ENCODE measurements at regions not wholly inside any gene's neighbourhood (a gene's known extent, or its start where the extent isn't known, plus 50 kb on each side); places are given as distances from the start of the nearest gene placed in this dataset.

DNA sequence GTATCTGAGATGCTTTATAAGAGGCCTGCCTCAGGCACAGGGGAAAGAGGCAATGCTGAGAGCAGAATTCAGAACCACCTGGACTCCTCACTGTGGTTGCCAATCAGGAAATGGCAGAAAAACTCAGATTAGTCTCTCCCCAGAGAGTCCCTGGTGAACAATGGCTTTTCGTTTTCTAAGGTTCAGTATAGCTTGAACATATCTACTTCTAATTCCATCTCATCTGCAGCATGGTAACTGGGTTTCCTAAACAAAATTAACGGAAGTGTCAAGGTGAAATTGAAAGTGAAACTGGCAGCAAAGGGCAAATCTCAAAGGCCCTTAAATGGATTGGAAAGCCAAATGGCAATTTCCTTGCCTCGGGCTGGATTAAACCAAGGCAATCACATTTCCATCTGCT, 480.2 kb upstream of the ACVR2A start:
- no peak for TF ChIP-seq CTCF (IDR thresholded peaks at IDR 0.05)
- no peak for TF ChIP-seq EP300 (IDR thresholded peaks at IDR 0.05)
- TF ChIP-seq POLR2A (IDR thresholded peaks at IDR 0.05): no peak
- Histone ChIP-seq H3K4me3 (no peak overlapping the region), H3K4me1 (ENCODE audit: insufficient read depth) (peaks cover 2% of the 10 kb centered on the region), H3K27ac (no peak overlapping the region), H3K36me3 (no peaks in the 10 kb centered on the region), H3K27me3 (no peaks in the 10 kb centered on the region), H3K9me3 (no peaks in the 10 kb centered on the region)
- DNase-seq: no peak
- 68 to 79% (median 76%) methylated on average over 3 of the region's 3 CpGs for WGBS, 3 donors
- intact Hi-C loops (cut with DNase I): no loop called here

DNA sequence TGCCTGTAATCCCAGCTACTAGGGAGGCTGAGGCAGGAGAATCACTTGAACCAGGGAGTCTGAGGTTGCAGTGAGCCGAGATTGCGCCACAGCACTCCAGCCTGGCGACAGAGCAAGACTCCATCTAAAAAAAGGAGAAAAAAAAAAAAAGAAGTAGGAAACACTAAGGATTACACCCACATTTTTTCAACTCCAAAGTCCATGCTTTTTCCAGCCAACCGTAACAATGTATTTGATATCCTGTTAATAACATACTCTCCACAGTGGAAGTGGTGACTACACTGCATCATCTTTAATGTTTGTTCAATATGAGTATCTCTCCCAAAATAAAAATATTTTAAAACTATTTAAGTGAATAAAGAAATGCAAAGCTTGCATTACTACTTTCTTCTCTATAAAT, 481.6 kb upstream of the ACVR2A start:
- Histone ChIP-seq H3K36me3 (no peaks in the 10 kb centered on the region), H3K27me3 (no peaks in the 10 kb centered on the region), H3K4me3 (no peak overlapping the region), H3K27ac (no peak overlapping the region), H3K4me1 (ENCODE audit: insufficient read depth) (peaks cover 2% of the 10 kb centered on the region), H3K9me3 (no peaks in the 10 kb centered on the region)
- TF ChIP-seq EP300 (IDR thresholded peaks at IDR 0.05) (no peak), POLR2A (IDR thresholded peaks at IDR 0.05) (no peak), CTCF (IDR thresholded peaks at IDR 0.05) (no peak)
- 94 to 98% (median 96%) methylated on average over 4 of the region's 4 CpGs for WGBS, 3 donors
- no peak for DNase-seq
- intact Hi-C loops (cut with DNase I): no loop called here

DNA sequence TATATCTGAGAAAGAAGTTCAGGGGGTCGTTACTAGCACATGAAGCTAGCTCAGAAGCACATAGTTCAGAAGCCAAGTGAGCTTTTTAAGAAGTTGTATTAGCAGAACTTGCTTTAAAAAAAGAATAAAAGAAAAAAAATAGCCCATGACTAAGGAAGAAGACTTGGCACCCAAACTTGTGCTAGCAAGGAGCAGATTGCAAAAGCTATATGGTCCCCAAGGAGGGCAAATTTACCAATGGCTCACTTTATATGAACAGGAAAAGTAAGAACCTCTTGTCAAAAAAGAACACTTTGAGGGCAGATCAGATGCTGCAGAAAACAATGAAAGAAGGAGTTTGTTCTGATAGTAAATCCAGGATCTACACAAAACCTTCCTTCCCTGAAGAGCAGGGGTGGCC, 486.5 kb upstream of the ACVR2A start:
- intact Hi-C loops (cut with DNase I): no loop called here
- Histone ChIP-seq H3K4me3 (no peak overlapping the region), H3K4me1 (ENCODE audit: insufficient read depth) (no peaks in the 10 kb centered on the region), H3K9me3 (no peaks in the 10 kb centered on the region), H3K27ac (no peak overlapping the region), H3K36me3 (no peaks in the 10 kb centered on the region), H3K27me3 (no peaks in the 10 kb centered on the region)
- no peak for DNase-seq
- no peak for TF ChIP-seq POLR2A (IDR thresholded peaks at IDR 0.05)
- 63 to 83% (median 65%) methylated on average over 1 of the region's 1 CpG for WGBS, 3 donors

DNA sequence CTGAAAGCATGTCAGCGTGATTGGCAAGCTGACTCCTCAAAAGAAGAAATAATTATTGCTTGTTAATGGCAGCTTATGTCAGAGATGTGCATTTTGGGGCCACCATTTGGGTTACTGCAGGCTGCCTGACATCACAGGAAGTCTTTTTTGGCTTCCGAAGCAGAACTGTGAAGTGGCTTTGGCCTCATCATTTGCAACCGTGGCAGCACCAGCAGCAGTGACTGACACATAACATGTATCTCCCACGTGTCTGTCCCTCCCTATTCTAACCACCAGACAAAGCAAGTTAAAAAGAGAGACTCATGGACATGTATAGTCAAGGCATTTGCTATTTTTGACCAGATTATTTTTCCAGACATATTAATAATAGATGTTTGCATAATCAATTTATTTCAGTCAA, 488.7 kb upstream of the ACVR2A start:
- Histone ChIP-seq H3K27ac (no peak overlapping the region), H3K9me3 (no peaks in the 10 kb centered on the region), H3K4me1 (ENCODE audit: insufficient read depth) (no peaks in the 10 kb centered on the region), H3K4me3 (no peak overlapping the region), H3K27me3 (no peaks in the 10 kb centered on the region), H3K36me3 (no peaks in the 10 kb centered on the region)
- no peak for DNase-seq
- TF ChIP-seq POLR2A (IDR thresholded peaks at IDR 0.05) (no peak), EP300 (IDR thresholded peaks at IDR 0.05) (no peak), CTCF (IDR thresholded peaks at IDR 0.05) (no peak)
- intact Hi-C loops (cut with DNase I): no loop called here
- WGBS, 3 donors: 75 to 81% (median 80%) methylated on average over 4 of the region's 4 CpGs

- H3K4me1 ChIP-seq (ENCODE audit: insufficient read depth): no peaks in the 10 kb centered on the region
- no peaks in the 10 kb centered on the region for H3K36me3 ChIP-seq
- 91 to 96% (median 96%) methylated on average over 4 of the region's 4 CpGs for WGBS, 3 donors
- intact Hi-C loops (cut with DNase I): no loop called here
- H3K9me3 ChIP-seq: no peaks in the 10 kb centered on the region
- no peak overlapping the region for H3K4me3 ChIP-seq
- no peak overlapping the region for H3K27ac ChIP-seq
- H3K27me3 ChIP-seq: no peaks in the 10 kb centered on the region
- TF ChIP-seq POLR2A (IDR thresholded peaks at IDR 0.05) (no peak), CTCF (IDR thresholded peaks at IDR 0.05) (no peak), EP300 (IDR thresholded peaks at IDR 0.05) (no peak)
- no peak for DNase-seq
Measured at GRCh38 chr2:147355706-147356105, 489.1 kb upstream of the ACVR2A start.
